A673 (cell line): ENCODE measurements at regions not wholly inside any gene's neighbourhood (a gene's known extent, or its start where the extent isn't known, plus 50 kb on each side); places are given as distances from the start of the nearest gene placed in this dataset.
"Not testable (repeated sequence)": the region's sequence is repeated elsewhere in the genome, so short reads cannot be mapped to it uniquely, and the experiment has no call there.

Experiments
- BruUV-seq: library from RNA; stranded (reverse); fragments of 400-500 nt; replicated peaks from 2 replicates; lab custom pipeline; 2021; lab: Mats Ljungman, UMichigan
- CTCF ChIA-PET: fragments of 300-600 bp; sonication (Branson Sonifier 250); formaldehyde crosslinking; loops from one replicate; lab custom pipeline; 2022; ENCODE audit warnings: antibody characterized with exemption; lab: Charles Lee
- POLR2A ChIA-PET: fragments of 300-600 bp; sonication (Branson Sonifier 250); formaldehyde crosslinking; loops from one replicate; lab custom pipeline; 2022; ENCODE audit warnings: antibody characterized with exemption; ENCODE audit not compliant: low non-redundant PET; lab: Charles Lee
- DNase-seq: peaks from one replicate; pipeline ENCODE4 v3.0.0-alpha.2; 2015; ENCODE audit warnings: low spot score
- H3K27ac ChIP-seq: fragments of 200-600 bp; sonication (generic); 2 replicates; pipeline ENCODE4 v1.5.1; 2016; ENCODE audit warnings: mixed run types, low read depth, mild to moderate bottlenecking, mixed read lengths, antibody characterized with exemption, low read length; ENCODE audit not compliant: poor library complexity, severe bottlenecking
- H3K27me3 ChIP-seq: fragments of 200-600 bp; sonication (generic); replicated peaks from 2 replicates; pipeline ENCODE4 v1.6.1; 2017; ENCODE audit warnings: mixed run types, low read depth, mild to moderate bottlenecking, mixed read lengths, antibody characterized with exemption, low read length; ENCODE audit not compliant: insufficient read depth, poor library complexity
- H3K36me3 ChIP-seq: fragments of 200-600 bp; sonication (generic); 2 replicates; pipeline ENCODE4 v1.6.1; 2016; ENCODE audit warnings: mixed run types, mild to moderate bottlenecking, mixed read lengths, antibody characterized with exemption, low read length; ENCODE audit not compliant: insufficient read depth, poor library complexity, severe bottlenecking
- H3K4me1 ChIP-seq: fragments of 200-600 bp; sonication (generic); 2 replicates; pipeline ENCODE4 v1.6.1; 2017; ENCODE audit warnings: mixed run types, mild to moderate bottlenecking, mixed read lengths, antibody characterized with exemption, low read length; ENCODE audit not compliant: insufficient read depth, poor library complexity, severe bottlenecking
- H3K4me3 ChIP-seq: fragments of 200-600 bp; sonication (generic); 2 replicates; pipeline ENCODE4 v1.5.1; 2016; ENCODE audit warnings: low read depth, mixed run types, mild to moderate bottlenecking, mixed read lengths, low read length; ENCODE audit not compliant: poor library complexity, severe bottlenecking
- H3K9me3 ChIP-seq: fragments of 200-600 bp; sonication (generic); 2 replicates; pipeline ENCODE4 v1.6.1; 2016; ENCODE audit warnings: mixed run types, low read depth, mild to moderate bottlenecking, mixed read lengths, antibody characterized with exemption, low read length; ENCODE audit not compliant: poor library complexity, severe bottlenecking
- EZH2 ChIP-seq: fragments of 200-600 bp; sonication (generic); IDR thresholded peaks from 2 replicates; pipeline ENCODE4 v1.6.1; 2017; ENCODE audit warnings: borderline replicate concordance, low read depth, mild to moderate bottlenecking, mixed read lengths, antibody characterized with exemption, low read length; ENCODE audit not compliant: poor library complexity, severe bottlenecking
- intact Hi-C: fragments of 100-400 bp; cut with micrococcal nuclease; formaldehyde crosslinking; loops from one replicate; pipeline ENCODE4 v1.10.0; 2022; ENCODE audit not compliant: unreplicated experiment
- TF ChIP-seq, protein P1 (sequence below): fragments of 300-800, 200-600 bp; sonication (generic); conservative IDR thresholded peaks from 2 replicates; pipeline ENCODE4 v1.5.1; 2017; ENCODE audit warnings: low read depth, mild to moderate bottlenecking, antibody characterized with exemption, low read length, moderate library complexity, mixed read lengths

DNA sequence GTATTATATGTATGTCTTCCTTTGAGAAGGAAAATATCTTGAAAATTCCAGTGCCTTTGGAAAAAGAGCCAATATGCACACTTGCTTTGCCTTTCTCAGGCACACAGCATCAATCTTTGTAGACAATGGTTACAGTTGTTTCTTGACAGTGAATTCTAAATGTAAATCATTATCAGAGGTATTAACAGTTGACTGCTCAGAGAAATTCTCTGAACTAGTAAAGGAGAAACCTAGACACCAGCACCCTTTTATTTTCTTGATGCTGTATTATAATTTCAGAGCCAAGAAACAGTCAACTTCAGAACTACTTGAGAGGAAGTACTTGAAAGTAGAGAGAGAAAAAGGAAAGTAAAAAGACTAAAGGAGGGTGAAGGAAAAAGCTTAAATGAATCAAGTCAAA is 185.8 kb upstream of the SMIM30 start:
- DNase-seq, result no peak
- ChIA-PET CTCF (no interaction called here), POLR2A (no interaction called here)
- no peak overlapping the region for H3K4me3 ChIP-seq
- H3K4me1 ChIP-seq, result no peaks in the 10 kb centered on the region
- H3K27ac ChIP-seq, result no peak overlapping the region
- BruUV-seq, result no TSS peak
- TF ChIP-seq, protein P1, sequence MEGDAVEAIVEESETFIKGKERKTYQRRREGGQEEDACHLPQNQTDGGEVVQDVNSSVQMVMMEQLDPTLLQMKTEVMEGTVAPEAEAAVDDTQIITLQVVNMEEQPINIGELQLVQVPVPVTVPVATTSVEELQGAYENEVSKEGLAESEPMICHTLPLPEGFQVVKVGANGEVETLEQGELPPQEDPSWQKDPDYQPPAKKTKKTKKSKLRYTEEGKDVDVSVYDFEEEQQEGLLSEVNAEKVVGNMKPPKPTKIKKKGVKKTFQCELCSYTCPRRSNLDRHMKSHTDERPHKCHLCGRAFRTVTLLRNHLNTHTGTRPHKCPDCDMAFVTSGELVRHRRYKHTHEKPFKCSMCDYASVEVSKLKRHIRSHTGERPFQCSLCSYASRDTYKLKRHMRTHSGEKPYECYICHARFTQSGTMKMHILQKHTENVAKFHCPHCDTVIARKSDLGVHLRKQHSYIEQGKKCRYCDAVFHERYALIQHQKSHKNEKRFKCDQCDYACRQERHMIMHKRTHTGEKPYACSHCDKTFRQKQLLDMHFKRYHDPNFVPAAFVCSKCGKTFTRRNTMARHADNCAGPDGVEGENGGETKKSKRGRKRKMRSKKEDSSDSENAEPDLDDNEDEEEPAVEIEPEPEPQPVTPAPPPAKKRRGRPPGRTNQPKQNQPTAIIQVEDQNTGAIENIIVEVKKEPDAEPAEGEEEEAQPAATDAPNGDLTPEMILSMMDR, result no peak
- no peak for TF ChIP-seq EZH2
- H3K36me3 ChIP-seq, result no peaks in the 10 kb centered on the region
- H3K9me3 ChIP-seq, result no peaks in the 10 kb centered on the region
- H3K27me3 ChIP-seq, result peaks cover 4% of the 10 kb centered on the region
- intact Hi-C loops, result no loop called here

DNA sequence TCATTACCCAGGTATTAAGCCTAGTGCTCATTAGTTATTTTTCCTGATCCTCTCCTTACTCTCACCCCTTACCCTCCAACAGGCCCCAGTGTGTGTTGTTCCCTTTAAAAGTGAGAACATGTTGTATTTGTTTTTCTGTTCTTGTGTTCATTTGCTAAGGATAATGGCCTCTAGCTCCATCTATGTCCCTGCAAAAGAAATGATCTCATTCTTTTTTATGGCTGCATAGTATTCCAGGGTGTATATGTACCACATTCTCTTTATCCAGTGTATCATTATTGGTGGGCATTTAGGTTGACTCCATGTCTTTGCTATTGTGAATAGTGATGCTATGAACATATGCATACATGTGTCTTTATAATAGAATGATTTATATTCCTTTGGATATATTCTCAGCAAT is 185.0 kb upstream of the SMIM30 start:
- POLR2A ChIA-PET, CTCF ChIA-PET: not testable (repeated sequence)

DNA sequence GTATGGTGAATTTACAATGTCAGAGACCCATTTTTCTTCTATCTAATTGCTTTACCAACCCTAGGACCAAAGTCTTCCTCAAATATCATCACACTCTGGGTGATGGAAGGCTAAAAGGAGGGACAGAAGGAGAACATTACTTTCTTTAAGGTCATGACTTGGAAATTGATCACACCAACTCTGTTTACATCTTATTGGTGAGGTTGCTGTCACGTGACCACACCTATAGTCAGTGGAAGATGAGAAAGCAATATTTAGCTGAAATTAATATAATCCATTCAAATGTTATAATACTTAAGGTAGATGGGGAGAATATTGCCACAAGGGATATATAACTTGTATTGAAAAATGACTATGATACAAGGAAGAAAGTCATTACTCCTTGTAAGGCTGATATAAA is 183.6 kb upstream of the SMIM30 start:
- no peaks in the 10 kb centered on the region for H3K36me3 ChIP-seq
- no peak for DNase-seq
- no peaks in the 10 kb centered on the region for H3K4me1 ChIP-seq
- no peak for TF ChIP-seq EZH2
- TF ChIP-seq, protein P1, result no peak
- H3K27ac ChIP-seq, result no peak overlapping the region
- no TSS peak for BruUV-seq
- CTCF ChIA-PET, result no interaction called here
- no peaks in the 10 kb centered on the region for H3K9me3 ChIP-seq
- intact Hi-C loops, result no loop called here
- POLR2A ChIA-PET, result no interaction called here
- no peak overlapping the region for H3K4me3 ChIP-seq
- peaks cover 4% of the 10 kb centered on the region for H3K27me3 ChIP-seq

More for the DNA sequence above, 185.0 kb upstream of the SMIM30 start:
- H3K4me3 ChIP-seq, H3K9me3 ChIP-seq, H3K27me3 ChIP-seq, BruUV-seq, intact Hi-C loops, DNase-seq, H3K27ac ChIP-seq, H3K36me3 ChIP-seq, H3K4me1 ChIP-seq: not testable (repeated sequence)

DNA sequence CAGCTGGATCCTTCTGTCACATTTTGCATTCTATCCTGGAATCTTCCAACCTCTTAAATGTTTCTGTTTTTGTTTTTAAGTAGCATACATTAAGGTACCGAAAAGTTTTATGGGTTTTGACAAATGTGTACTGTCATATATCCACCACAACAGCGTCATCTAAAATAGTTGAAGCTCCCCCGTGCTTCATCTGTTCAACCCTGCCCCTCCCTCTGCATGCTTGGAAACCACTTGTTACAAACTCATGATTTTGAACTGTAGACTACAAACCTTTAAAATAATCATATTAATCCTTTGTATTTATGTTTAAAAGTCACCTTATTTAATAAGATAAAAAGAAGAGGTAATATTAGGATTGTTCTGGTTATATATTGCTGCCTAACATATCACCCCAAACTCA is 182.8 kb upstream of the SMIM30 start:
- Histone ChIP-seq H3K9me3 (no peaks in the 10 kb centered on the region), H3K4me1 (no peaks in the 10 kb centered on the region), H3K4me3 (no peak overlapping the region), H3K27me3 (peaks cover 2% of the 10 kb centered on the region), H3K27ac (no peak overlapping the region), H3K36me3 (no peaks in the 10 kb centered on the region)
- BruUV-seq, result no TSS peak
- no peak for DNase-seq
- no peak for TF ChIP-seq EZH2
- TF ChIP-seq, protein P1, result no peak
- ChIA-PET POLR2A (no interaction called here), CTCF (no interaction called here)
- intact Hi-C loops, result no loop called here
